Fibroblast of villous mesenchyme (primary cell): ENCODE measurements at regions not wholly inside any gene's neighbourhood (a gene's known extent, or its start where the extent isn't known, plus 50 kb on each side); places are given as distances from the start of the nearest gene placed in this dataset.
A peak's percentile ranks its signal among the peaks of the same experiment; 100 is the strongest.

ENCODE experiments used
- DNase-seq: peaks from one replicate; pipeline ENCODE4 v3.0.0-alpha.2; 2010; ENCODE audit warnings: low read depth
- H3K4me3 ChIP-seq: 2 replicates; pipeline ENCODE4 v1.5.1; 2011; ENCODE audit warnings: low read depth, mild to moderate bottlenecking, low read length
- CTCF ChIP-seq: IDR thresholded peaks from 2 replicates; pipeline ENCODE4 v1.5.1; 2012; ENCODE audit warnings: low read depth, mild to moderate bottlenecking, low read length; ENCODE audit not compliant: insufficient read depth

GRCh38 chr12:124383028-124383427 is 88.1 kb downstream of the RFLNA start:
- H3K4me3 ChIP-seq, result no peak overlapping the region
- no peak for DNase-seq
- no peak for TF ChIP-seq CTCF

GRCh38 chr12:124381456-124382296 is 86.8 kb downstream of the RFLNA start:
- no peak for TF ChIP-seq CTCF
- DNase-seq, result peak; percentile 93
- H3K4me3 ChIP-seq, result no peak overlapping the region

GRCh38 chr12:124380796-124381455 is 86.0 kb downstream of the RFLNA start:
- no peak overlapping the region for H3K4me3 ChIP-seq
- no peak for DNase-seq
- no peak for TF ChIP-seq CTCF

- peak; percentile 89 for DNase-seq
Measured at GRCh38 chr12:124379938-124380754, 85.3 kb downstream of the RFLNA start.

GRCh38 chr12:124379379-124379937 is 84.6 kb downstream of the RFLNA start:
- no peak for DNase-seq
- no peak for TF ChIP-seq CTCF
- no peak overlapping the region for H3K4me3 ChIP-seq

More at GRCh38 chr12:124379938-124380754, 85.3 kb downstream of the RFLNA start:
- TF ChIP-seq CTCF, result peak; percentile 67
- H3K4me3 ChIP-seq, result no peak overlapping the region

GRCh38 chr12:124378926-124379325 is 84.0 kb downstream of the RFLNA start:
- no peak for DNase-seq
- no peak for TF ChIP-seq CTCF
- no peak overlapping the region for H3K4me3 ChIP-seq
